Hepatocyte (in vitro differentiated cells): ENCODE measurements at regions not wholly inside any gene's neighbourhood (a gene's known extent, or its start where the extent isn't known, plus 50 kb on each side); places are given as distances from the start of the nearest gene placed in this dataset.

ENCODE experiments used
- EZH2 ChIP-seq: fragments of 200-600 bp; sonication (generic); IDR thresholded peaks from 2 replicates; pipeline ENCODE4 v1.6.1; 2016; ENCODE audit warnings: antibody characterized with exemption, mild to moderate bottlenecking, borderline replicate concordance
- EZH2phosphoT487 ChIP-seq: fragments of 200-600 bp; sonication (generic); IDR thresholded peaks from one replicate; pipeline ENCODE4 v1.6.1; 2018; ENCODE audit warnings: antibody characterized with exemption, mild to moderate bottlenecking, low read depth, moderate library complexity; ENCODE audit not compliant: unreplicated experiment, severe bottlenecking
- TF ChIP-seq, protein P1 (sequence below): fragments of 200-600 bp; sonication (generic); IDR thresholded peaks from 2 replicates; pipeline ENCODE4 v1.5.1; 2016; ENCODE audit warnings: antibody characterized with exemption, mild to moderate bottlenecking; ENCODE audit not compliant: poor library complexity

DNA sequence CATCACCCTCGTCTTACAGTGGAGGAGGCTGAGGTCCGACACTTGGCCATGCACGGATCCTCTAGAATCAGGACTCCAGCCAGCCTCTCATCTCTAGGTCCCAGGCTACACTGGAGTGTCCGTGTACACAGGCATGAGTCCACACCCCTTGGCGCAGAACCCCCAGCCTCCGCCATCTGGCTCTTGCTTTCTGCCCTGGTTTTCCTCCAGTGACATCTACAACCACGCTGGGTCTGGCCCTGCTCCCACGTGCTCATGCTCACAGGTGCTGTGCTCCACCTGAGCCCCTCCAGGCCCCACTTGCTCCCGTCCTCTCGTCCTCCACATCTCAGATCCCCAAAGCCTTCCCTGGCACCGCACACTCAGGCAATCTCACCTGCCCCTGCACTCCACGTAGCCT, 260.8 kb downstream of the ENGASE start:
- TF ChIP-seq EZH2 = no peak
- TF ChIP-seq, protein P1, sequence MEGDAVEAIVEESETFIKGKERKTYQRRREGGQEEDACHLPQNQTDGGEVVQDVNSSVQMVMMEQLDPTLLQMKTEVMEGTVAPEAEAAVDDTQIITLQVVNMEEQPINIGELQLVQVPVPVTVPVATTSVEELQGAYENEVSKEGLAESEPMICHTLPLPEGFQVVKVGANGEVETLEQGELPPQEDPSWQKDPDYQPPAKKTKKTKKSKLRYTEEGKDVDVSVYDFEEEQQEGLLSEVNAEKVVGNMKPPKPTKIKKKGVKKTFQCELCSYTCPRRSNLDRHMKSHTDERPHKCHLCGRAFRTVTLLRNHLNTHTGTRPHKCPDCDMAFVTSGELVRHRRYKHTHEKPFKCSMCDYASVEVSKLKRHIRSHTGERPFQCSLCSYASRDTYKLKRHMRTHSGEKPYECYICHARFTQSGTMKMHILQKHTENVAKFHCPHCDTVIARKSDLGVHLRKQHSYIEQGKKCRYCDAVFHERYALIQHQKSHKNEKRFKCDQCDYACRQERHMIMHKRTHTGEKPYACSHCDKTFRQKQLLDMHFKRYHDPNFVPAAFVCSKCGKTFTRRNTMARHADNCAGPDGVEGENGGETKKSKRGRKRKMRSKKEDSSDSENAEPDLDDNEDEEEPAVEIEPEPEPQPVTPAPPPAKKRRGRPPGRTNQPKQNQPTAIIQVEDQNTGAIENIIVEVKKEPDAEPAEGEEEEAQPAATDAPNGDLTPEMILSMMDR = no peak
- TF ChIP-seq EZH2phosphoT487 = no peak
